NCI-H2171 treated with DMSO at 0.1 percent for 48 hours (cell line): ENCODE measurements at regions not wholly inside any gene's neighbourhood (a gene's known extent, or its start where the extent isn't known, plus 50 kb on each side); places are given as distances from the start of the nearest gene placed in this dataset.

Source experiments
- DNase-seq: peaks from one replicate; lab custom pipeline; 2025; lab: John Stamatoyannopoulos, UW

DNA sequence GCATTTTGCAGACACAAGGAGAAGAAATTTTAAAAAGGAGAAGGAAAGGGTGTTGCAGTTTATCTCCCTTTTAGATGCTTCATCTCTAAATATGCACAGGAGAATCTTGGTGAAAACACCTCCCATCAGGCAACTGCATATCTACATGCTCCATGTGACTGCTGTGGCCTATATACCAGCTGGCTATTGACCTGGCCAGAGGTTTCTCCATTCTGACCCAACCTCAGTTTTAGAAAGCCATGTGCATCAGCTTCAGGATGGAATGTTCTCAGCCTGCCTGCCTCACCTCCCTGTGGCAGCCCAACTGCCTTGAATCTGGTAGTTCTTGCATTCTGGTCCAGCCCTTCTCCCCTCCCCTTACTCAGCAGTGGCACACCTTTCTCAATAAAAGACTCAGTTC, 1958.8 kb upstream of the CELF4 start:
- no peak for DNase-seq

GRCh38 chr18:39523281-39523680, 1957.7 kb upstream of the CELF4 start:
- no peak for DNase-seq

- no peak for DNase-seq
These were observed 1955.6 kb upstream of the CELF4 start for GRCh38 chr18:39521164-39521563.

GRCh38 chr18:39519741-39520140, 1954.1 kb upstream of the CELF4 start:
- DNase-seq = no peak

DNA sequence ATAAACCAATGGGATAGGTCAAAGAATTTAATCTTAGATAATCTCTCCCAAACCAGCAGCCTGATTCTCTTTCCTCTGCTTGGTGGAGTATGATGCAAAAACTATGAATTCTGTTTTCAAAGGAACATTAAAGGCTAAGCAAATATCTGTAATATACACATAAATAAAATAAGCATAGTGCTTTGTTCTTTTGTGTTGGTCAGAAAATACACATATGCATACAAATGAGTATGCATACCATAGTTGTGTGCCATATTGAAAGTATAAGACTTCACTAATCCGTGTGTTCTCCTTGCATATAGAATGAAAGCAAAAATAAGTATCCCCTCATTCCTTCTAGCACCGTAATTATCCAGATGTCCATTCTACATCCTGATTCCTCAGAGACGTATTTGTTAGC, 1949.7 kb upstream of the CELF4 start:
- no peak for DNase-seq

DNA sequence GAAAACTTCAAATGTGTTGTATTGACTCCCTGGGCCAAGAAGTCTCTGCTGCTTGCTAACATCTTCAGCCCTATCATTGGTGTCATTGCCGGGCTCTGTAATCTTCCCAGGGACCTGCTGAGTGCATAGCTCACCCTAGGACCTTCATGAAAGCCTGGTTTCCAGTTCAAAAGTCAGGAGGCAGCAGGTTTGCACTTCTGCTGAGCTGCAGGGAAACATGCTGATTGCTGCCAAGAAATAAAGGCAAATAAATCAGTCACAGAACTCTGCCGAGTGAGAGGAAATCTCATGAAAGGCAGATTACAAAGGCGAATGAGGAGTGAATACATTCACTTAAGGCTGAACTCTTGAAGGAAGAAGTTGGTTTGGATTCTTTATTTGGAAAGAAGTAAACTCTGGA, 1947.6 kb upstream of the CELF4 start:
- DNase-seq = no peak

- DNase-seq = no peak
These were observed 1941.2 kb upstream of the CELF4 start for GRCh38 chr18:39506581-39507330.

GRCh38 chr18:39500306-39500705, 1934.7 kb upstream of the CELF4 start:
- DNase-seq = no peak

DNA sequence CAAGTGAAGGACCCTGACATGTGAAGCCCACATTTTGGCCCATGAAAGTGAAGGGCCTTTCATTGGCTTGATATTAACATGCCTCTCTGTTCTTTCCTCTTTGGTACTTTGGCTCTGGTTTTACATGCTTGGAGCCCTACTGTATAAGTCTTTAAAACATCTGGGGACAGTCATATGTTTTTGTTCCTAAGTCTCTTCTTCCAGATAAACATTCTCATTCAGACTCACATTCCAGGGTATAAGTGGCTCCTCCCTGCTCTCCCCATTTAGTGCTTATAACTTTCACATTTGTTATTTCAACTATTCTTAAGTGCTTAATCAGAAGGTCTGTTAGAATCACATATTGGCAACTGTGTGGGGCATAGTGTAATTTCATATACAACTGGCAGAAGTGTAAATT, 1932.2 kb upstream of the CELF4 start:
- no peak for DNase-seq

DNA sequence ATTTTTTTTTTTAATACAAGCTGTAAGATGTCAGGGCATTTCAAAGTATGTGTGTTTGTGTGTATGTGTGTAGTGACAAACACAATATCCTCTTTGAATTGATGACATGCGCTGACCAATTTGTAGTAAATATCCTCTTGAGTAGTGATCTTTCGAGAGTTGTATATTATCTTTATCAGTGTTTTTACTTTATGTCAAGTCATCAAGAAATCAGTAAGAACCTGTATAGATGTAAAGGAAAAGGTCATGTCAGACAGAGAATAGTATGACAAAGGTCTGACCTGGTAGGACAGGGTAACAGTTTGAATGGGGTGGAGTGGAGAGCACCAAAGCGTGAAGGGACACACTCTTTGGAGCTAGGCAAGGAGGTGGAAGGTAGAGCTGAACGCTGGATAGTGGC, 1931.4 kb upstream of the CELF4 start:
- no peak for DNase-seq

DNA sequence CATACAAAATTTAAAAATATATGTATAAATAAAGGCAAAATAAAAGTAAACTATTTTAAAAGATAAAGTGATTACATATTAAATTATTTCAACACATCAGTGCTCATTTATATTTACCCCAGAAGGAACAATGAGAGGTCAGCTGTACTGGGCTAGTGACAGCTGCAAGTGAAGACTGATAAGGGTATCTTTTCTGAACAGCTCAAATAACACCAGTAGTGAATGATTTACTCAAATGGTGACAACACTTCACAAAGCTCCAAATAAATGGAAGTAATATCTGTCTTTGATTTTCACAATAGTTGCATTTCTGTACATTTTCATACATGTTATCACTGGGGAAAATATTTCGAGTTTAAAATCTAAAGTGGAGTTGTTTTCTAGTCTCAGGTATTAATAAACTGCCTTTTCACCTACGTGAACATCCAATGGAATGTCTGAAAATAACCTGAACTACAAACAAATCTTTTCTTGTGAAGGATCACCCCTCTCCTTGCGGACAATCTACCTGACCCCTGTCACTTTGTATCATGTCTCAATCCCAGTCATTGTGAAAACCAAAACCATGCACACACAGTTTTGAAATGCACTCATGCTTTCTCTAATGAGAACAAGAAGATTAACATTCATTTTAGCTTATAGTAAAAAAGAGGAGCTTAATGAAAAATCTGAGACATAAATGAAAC, 1928.8 kb upstream of the CELF4 start:
- DNase-seq = peak; percentile 32

GRCh38 chr18:39491408-39491807, 1925.8 kb upstream of the CELF4 start:
- DNase-seq = no peak

- DNase-seq = no peak
These were observed 1923.8 kb upstream of the CELF4 start for GRCh38 chr18:39489431-39489830.

- peak; percentile 59 for DNase-seq
These were observed 1922.3 kb upstream of the CELF4 start for GRCh38 chr18:39487932-39488331.

DNA sequence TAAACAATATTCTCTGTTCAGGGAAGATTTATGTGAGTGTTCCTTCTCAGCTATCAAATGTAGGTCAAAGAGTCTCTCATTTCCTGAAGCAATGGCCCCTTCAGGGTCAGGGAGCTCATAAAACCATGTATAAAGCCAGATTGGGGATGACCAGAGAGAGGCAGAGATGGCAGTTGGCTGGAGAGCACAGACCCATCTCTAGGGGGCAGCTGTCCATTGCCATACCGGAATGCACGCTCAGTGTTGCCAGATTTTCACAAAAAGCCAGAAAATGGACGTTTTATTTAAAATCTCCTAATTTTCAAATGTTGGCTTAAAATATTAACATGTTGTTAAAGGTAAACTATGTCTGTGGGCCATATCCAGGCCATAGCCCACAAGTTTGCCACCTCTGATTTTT, 1920.7 kb upstream of the CELF4 start:
- no peak for DNase-seq

DNA sequence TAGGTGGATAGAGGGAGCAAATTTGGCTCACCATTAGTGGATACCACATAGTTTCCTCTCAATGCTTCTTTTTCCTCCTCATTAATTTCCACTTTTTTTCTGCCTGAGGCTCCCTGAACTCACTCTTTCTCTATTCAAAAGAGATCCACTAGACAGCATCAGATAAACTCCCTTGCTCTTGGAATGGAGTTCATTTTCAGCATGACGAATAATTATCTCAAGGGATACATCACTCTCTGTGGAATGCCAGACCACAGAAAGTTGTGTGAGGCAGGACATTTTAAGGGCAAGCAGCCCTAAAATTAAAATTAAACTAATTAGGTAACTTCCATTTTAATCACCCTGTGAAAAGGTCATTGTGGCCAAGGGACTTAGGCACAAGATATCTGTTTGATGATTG, 1920.1 kb upstream of the CELF4 start:
- DNase-seq = no peak

GRCh38 chr18:39481281-39481680, 1915.7 kb upstream of the CELF4 start:
- DNase-seq = no peak

- no peak for DNase-seq
These were observed 1915.0 kb upstream of the CELF4 start for GRCh38 chr18:39480494-39481195.

DNA sequence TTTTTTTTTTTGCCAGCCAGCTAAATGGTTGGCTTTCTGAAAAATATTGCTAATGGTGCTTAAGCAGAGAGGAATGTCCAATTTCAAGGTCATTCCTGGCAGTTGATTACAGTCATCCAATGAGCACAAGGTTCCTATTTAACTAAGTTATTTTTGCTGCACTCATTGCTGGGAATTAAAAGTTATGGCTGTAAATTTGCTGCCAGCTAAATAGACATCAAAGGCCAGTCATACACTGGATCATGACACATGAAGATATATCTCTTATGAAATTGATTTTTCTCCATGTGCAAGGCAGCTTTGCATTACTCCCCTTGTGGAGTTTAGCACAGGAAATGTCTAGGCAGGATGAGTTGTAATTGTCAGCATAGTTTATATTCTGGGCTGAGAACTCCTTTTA, 1898.4 kb upstream of the CELF4 start:
- DNase-seq = no peak

DNA sequence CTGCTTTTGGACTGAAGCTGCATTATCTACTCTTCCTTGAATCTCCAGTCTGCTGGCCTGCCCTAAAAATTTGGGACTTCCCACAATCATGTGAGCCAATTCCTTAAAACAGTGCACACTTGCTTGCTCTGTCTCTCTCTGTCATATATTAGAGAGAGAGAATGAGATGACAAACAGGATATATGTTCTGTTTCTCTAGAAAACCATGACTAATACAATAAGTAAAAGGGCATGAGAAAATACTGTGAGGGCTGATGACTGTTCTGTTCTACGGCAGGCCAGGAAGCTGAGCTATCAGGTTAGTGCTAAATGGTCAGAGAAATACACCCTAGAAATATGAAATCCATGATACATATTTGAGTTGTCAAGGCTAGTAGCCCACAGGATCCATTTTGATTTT, 1896.8 kb upstream of the CELF4 start:
- DNase-seq = no peak

DNA sequence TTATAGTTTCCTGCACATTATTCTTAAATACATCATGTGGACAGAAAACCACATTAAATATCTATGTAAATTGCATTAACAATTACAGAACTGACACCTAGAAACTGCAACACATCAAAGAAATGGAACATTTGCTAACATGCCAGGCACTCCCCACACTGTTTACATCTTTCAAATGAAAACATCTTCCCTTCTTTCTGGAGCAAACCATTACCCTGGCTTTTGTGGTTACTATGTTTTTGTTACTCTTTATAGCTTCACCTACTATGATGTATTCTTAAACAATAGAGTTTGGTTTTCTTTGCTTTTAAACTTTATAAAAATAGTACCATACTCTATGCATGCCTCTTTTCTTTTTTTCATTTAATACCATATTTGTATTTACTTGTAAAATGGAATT, 1894.5 kb upstream of the CELF4 start:
- no peak for DNase-seq

DNA sequence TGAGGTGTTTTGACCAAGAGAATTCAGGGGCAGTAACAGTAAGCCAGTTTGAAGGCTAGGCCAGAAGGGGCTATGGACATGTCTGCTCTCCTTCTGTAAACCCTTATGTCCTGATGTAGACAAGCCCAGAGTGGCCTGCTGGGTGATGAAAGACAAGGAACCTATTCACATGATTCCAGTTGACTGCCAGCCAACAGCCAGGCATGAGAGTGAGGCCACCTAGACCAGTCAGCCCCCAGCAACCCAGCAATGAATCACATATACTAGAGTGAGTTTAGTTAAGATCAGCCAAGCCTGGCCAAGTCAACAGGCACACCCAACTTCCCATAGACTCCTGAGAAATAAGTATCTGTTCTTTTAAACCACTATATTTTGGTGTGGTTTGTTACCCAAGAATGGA, 1889.7 kb upstream of the CELF4 start:
- DNase-seq = no peak

DNA sequence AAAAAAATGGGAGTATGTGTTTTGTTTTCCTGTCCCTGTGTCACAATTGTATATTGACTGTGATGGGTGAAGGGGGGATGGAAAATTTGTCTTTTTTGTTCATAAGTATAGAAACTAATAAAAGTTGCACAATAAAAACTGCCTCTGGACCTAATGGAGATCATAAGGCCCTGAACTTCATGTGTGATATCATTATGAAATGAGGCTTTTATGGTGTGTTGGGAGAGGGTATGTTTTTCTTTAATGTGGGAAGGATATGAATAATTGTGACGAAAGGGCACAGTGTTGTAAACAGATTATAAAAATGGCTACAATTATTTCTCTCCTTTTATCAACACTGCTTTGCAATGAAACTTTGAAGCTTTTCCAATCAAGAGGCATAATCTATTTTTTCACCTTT, 1889.3 kb upstream of the CELF4 start:
- DNase-seq = no peak
